Central memory CD8-positive, alpha-beta T cell (primary cell): ENCODE measurements at regions not wholly inside any gene's neighbourhood (a gene's known extent, or its start where the extent isn't known, plus 50 kb on each side); places are given as distances from the start of the nearest gene placed in this dataset.

Source experiments
- ATAC-seq: fragments of 150-1000 bp; cut with Tn5 transposase; replicated peaks from 2 replicates; pipeline ENCODE4 v1.10.0; 2022; ENCODE audit warnings: mild to moderate bottlenecking, moderate FRiP score, moderate number of reproducible peaks; ENCODE audit not compliant: poor library complexity, severe bottlenecking; ENCODE audit errors: extremely low read depth
- DNase-seq, 2 donors: peaks; one replicate each; pipeline ENCODE4 v3.0.0; 2021; ENCODE audit warnings: low spot score in 2 of 2
- H3K27ac Mint-ChIP-seq: one replicate; pipeline ENCODE4 v1.8.0; 2022; ENCODE audit warnings: low read depth, mild to moderate bottlenecking, moderate library complexity, mixed read lengths
- H3K27me3 Mint-ChIP-seq: one replicate; pipeline ENCODE4 v1.8.0; 2022; ENCODE audit warnings: mixed read lengths
- H3K36me3 Mint-ChIP-seq: one replicate; pipeline ENCODE4 v1.8.0; 2022; ENCODE audit warnings: mild to moderate bottlenecking, moderate library complexity, mixed read lengths; ENCODE audit not compliant: insufficient read depth
- H3K4me1 Mint-ChIP-seq: one replicate; pipeline ENCODE4 v1.8.0; 2022; ENCODE audit warnings: mixed read lengths
- H3K4me3 Mint-ChIP-seq: one replicate; pipeline ENCODE4 v1.8.0; 2022; ENCODE audit warnings: mild to moderate bottlenecking, moderate library complexity, mixed read lengths
- H3K9me3 Mint-ChIP-seq: one replicate; pipeline ENCODE4 v1.8.0; 2022; ENCODE audit warnings: mixed read lengths

DNA sequence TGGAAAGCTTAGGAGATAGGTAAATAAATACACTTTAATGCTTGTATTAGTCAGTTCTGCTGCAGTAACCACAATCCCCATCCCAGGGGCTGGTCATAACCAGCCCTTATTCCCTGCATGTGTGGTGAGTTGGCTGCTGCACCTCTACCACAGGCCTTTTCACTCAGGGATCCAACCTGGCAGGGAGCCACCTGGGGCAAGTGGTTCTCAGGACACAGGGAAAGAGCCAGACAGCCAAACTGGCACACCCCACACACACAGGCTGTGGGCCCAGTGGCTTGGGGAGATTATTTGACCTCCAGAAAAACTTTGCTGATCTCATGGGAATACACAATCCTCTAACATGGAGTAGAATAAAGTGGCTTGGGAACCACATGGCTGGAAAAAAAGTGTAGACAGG lies 400.0 kb upstream of the RNF32 start:
- no peak for ATAC-seq
- H3K27ac Mint-ChIP-seq = no peak overlapping the region

DNA sequence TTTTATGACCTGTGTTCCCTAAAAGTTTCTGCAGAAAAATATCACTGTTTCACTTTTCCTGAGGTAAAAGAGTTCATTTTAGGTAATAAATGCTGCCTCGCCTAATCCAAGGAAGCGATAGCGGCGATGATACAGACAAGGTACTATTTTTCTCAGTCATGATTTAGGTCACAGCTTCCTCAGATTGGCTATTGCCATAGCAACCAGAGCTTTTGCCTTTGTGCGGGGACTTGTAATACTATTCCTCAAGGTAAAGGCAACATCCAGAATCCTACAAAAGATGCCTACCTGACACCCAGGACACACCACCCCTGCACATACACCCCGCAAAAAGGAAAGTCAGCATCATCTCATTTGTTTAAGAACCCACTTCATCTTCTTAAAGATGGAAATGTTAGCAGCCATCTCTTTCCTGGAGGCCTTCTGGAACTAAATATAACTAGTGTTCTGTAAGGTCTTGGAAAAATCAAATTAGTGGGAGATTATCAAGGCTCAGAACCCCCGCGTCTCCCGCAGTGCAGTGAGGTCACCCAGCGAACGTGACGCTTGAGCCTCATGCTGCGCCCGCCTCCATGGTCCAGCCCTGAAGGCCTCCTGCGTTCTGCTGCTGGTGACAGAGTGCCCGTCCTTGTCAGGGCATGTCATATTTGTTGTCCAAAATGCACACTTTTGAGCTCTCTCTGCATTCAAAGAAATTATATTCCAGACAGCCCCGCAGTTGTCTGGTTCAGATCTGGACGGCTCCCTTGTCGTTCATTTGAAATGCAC lies 402.0 kb upstream of the RNF32 start:
- H3K4me1 Mint-ChIP-seq = no peaks in the 10 kb centered on the region
- no peaks in the 10 kb centered on the region for H3K27me3 Mint-ChIP-seq
- ATAC-seq (no peak), DNase-seq (no peak)
- no peak overlapping the region for H3K27ac Mint-ChIP-seq
- H3K9me3 Mint-ChIP-seq = peaks cover 9% of the 10 kb centered on the region
- H3K4me3 Mint-ChIP-seq = no peak overlapping the region
- no peaks in the 10 kb centered on the region for H3K36me3 Mint-ChIP-seq

More for the DNA sequence above, 400.0 kb upstream of the RNF32 start:
- no peak for DNase-seq
- Mint-ChIP-seq H3K4me1 (no peaks in the 10 kb centered on the region), H3K4me3 (no peak overlapping the region), H3K36me3 (no peaks in the 10 kb centered on the region), H3K27me3 (peaks cover 5% of the 10 kb centered on the region), H3K9me3 (peaks cover 9% of the 10 kb centered on the region)

DNA sequence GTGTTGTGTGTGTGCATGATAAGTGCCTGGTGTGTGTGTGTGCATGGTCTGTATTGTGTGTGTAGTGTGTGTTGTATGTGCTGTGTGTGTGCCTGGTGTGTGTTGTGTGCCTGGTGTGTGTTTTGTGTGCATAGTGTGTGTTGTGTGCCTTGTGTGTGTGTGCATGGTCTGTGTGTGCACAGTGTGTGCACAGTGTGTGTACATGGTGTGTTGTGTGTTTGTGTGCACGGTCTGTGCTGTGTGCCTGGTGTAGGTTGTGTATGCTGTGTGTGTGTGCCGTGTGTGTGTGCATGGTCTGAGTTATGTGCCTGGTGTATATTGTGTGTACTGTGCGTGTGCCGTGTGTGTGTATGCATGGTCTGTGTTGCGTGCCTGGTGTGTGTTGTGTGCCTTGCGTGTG lies 403.0 kb upstream of the RNF32 start:
- DNase-seq = no peak
- no peaks in the 10 kb centered on the region for H3K27me3 Mint-ChIP-seq
- no peak overlapping the region for H3K27ac Mint-ChIP-seq
- no peaks in the 10 kb centered on the region for H3K36me3 Mint-ChIP-seq
- H3K4me3 Mint-ChIP-seq = no peak overlapping the region
- H3K9me3 Mint-ChIP-seq = peaks cover 9% of the 10 kb centered on the region
- no peak for ATAC-seq
- H3K4me1 Mint-ChIP-seq = no peaks in the 10 kb centered on the region

DNA sequence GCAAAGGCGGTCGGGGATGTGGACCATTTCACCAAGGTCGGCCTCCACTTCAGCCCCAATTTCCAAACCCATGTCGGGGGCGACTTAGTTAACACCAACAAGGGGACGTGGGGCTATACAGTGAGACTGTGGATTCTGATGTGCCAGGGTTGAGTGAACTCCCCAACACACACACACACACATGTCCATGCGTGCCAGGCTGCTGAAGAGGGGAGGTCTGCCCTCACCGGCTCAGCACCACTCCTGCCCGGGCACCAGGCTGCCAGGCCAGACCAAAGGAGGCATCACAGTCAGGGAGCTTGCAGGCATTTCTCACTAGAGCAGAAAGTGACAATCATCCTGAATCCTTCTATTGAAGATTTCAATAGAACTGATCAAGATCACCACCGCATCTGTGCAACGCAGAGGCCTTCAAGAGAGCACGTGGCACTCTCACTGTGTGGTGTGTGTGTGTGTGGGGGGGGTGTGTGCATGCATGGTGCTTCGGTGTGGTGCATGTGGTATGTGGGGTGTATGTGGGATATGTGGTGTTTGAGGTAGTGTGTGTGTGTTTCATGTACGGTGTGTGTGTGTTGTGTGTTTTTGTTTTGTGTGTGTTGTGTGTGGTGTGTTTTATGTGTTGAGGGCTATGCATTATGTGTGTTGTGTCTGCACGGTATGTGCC lies 403.5 kb upstream of the RNF32 start:
- Mint-ChIP-seq H3K9me3 (peaks cover 9% of the 10 kb centered on the region), H3K27me3 (no peaks in the 10 kb centered on the region), H3K27ac (no peak overlapping the region), H3K36me3 (no peaks in the 10 kb centered on the region), H3K4me1 (no peaks in the 10 kb centered on the region), H3K4me3 (no peak overlapping the region)
- ATAC-seq (no peak), DNase-seq (no peak)

DNA sequence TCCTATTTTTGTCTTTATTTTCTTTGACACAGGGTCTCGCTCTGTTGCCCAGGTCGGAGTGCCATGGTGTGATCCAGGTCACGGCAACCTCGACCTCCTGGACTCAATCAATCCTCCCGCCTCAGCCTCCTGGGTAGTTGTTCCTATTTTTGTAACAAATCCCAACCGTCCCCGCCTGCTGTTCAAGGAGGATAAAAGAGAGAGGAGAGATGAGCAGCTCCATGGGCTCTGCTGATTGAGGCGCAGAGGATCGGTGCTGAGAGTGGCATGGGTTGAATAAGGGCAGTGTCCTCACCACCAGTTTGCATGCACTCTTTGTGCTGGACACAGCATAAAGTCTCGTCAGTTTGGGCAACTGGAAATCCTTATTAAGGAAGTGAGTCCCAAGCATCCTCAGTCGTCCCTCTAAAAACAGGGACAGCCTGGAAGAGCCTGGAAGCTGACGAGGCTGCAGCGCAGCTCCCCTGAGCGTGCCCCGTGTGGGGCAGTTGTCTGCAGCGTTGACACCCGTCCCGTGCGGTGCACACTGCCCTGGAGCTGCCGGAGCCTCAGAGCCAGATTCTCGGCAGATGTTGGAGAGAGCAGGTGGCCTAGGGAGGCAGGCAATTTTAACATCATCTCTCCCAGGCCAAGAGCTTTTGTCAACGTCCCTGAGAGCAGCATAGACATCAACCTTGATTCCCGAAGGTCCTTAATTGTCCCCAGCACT lies 404.2 kb upstream of the RNF32 start:
- Mint-ChIP-seq H3K4me1 (no peaks in the 10 kb centered on the region), H3K4me3 (no peak overlapping the region), H3K27ac (no peak overlapping the region), H3K9me3 (peaks cover 9% of the 10 kb centered on the region), H3K27me3 (no peaks in the 10 kb centered on the region), H3K36me3 (no peaks in the 10 kb centered on the region)
- ATAC-seq = no peak
- no peak for DNase-seq

DNA sequence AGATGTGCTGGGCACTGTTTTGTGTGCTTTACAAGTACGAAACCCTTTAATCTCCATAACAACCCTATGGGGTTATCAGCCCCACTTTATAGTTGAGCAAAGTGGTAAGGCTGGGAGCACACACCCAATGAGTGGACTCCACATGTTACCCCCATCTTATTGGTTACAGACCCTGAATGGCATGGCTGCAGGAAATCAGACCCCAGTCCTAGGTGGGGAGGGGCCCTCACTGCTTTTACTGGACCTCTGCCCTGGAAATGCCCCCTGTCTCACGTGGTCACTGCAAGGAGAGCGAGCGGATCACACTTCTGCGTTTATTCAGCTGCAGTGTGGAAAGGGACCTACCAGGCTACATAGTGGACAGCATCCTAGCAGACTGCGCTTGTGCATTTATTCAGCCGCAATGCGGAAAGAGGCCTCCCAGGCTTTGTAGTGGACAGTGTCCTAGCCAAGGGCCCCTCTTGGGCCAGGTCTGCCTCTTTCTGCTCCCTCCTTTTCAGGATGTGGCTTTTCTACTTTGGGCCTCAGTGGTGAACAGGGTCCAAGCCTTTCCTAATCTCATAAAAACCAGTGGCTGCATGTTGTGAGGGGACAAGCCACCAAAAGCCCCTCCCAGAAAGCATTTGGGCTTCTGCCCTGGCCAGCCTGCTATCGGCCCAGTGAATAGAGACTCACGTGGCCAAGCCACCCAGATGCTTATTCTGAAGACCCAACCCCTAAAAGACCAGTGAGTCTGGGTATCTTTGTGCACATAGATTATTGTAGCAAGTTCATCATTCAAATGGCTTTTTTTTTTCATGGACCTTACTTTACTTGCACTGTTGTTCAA lies 405.7 kb upstream of the RNF32 start:
- Mint-ChIP-seq H3K4me3 (no peak overlapping the region), H3K36me3 (no peaks in the 10 kb centered on the region), H3K27me3 (no peaks in the 10 kb centered on the region), H3K4me1 (no peaks in the 10 kb centered on the region), H3K27ac (no peak overlapping the region), H3K9me3 (peaks cover 9% of the 10 kb centered on the region)
- ATAC-seq = no peak
- no peak for DNase-seq

DNA sequence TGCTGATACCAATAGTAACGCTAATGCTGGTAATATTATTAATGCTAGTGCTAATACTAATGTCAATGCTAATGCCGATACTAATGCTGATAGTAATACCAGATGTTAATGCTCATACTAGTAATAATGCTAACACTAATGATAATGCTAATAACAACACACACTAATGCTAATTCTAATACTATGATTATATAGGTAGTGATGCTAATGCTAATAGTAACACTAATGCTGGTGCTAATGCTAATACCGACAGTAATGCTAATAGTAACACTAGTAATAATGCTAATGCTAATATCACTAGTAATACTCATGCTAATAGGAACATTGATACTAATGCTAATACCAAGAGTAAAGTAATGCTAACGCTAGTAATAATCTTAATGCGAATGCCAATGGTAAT lies 406.4 kb upstream of the RNF32 start:
- Mint-ChIP-seq H3K27me3 (no peaks in the 10 kb centered on the region), H3K27ac (no peak overlapping the region), H3K4me3 (no peak overlapping the region), H3K4me1 (no peaks in the 10 kb centered on the region), H3K36me3 (no peaks in the 10 kb centered on the region), H3K9me3 (peaks cover 9% of the 10 kb centered on the region)
- ATAC-seq (no peak), DNase-seq (no peak)

DNA sequence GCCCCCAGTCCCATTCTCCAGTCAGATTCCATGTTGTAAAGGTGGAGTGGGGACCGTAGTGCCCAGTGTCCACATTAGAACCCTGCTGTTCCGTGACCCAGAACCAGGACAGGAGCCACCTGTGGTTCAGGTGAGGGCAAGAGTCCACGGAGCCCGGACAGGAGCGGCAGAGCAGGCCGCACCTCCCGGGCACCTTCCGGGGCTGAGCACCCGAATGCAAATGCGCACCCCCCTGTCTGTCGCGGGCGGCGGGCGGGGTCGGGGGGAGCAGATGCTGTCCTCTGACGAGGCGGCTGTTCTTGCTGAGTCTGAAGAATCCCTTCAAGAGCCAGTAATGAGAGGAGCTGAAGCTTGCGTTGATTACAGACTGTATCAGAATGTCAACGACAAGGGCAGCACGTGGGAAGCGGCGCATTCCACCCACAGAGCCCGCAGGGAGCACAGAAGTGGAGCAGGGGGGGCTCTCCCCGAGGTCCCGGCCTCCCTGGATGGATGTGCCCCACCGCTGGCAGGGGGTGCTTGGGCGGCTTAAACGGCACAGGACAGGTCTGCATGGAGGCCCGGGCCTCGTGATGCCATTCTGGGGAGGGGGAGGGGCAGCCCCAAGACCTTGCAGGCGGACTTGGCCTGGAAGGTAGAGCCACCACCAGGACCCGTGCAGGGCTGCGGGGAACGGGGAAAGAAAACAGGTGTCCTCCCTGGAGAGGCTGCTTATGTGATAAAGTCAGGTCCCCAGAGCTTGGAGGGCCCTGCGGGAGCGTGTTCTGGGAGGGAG lies 407.5 kb upstream of the RNF32 start:
- no peak overlapping the region for H3K27ac Mint-ChIP-seq
- peaks cover 9% of the 10 kb centered on the region for H3K9me3 Mint-ChIP-seq
- ATAC-seq (no peak), DNase-seq (no peak)
- H3K36me3 Mint-ChIP-seq = no peaks in the 10 kb centered on the region
- H3K27me3 Mint-ChIP-seq = no peaks in the 10 kb centered on the region
- H3K4me3 Mint-ChIP-seq = no peak overlapping the region
- no peaks in the 10 kb centered on the region for H3K4me1 Mint-ChIP-seq

DNA sequence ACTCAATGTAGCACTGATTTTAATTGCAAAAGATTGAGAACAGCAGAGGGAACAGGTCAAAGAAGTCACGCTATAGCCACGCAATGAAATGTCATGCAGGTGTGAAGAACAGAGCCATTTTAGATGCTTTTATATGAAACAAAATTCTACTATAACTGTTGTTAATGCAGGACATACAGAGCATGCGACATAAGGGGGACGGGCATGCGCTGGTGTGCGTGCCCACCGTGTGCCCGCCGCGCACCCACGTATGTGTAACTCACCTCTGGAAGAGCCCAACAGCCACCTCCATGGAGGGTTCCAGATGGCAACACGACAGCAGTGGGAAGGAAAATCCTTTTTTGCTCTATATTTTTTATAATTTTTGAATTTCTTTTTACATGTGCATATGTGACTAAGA lies 410.0 kb upstream of the RNF32 start:
- Mint-ChIP-seq H3K27ac (no peak overlapping the region), H3K9me3 (no peaks in the 10 kb centered on the region), H3K4me1 (no peaks in the 10 kb centered on the region), H3K4me3 (no peak overlapping the region), H3K36me3 (no peaks in the 10 kb centered on the region), H3K27me3 (no peaks in the 10 kb centered on the region)
- ATAC-seq (no peak), DNase-seq (no peak)

DNA sequence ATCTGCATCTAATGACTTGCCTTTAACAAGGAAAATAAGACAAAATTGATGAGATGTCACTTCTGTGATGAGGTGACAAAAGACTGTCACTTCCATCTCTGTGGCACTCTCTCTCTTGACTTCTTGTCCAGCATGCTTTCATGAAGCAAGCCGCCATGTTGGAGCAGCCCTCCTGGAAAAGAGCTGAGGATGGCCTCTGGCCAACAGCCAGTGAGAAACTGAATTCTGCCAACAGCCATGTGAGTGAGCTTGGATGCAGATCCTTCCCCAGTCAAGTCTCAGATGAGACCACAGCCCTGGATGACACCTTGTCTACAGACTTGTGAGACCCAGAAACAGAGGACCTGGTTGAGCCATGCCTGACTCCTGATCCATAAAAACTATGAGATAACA lies 412.6 kb upstream of the SHH start:
- ATAC-seq = no peak
- Mint-ChIP-seq H3K27me3 (no peaks in the 10 kb centered on the region), H3K4me1 (no peaks in the 10 kb centered on the region), H3K27ac (no peak overlapping the region), H3K4me3 (no peak overlapping the region), H3K36me3 (no peaks in the 10 kb centered on the region), H3K9me3 (no peaks in the 10 kb centered on the region)
- DNase-seq = no peak

DNA sequence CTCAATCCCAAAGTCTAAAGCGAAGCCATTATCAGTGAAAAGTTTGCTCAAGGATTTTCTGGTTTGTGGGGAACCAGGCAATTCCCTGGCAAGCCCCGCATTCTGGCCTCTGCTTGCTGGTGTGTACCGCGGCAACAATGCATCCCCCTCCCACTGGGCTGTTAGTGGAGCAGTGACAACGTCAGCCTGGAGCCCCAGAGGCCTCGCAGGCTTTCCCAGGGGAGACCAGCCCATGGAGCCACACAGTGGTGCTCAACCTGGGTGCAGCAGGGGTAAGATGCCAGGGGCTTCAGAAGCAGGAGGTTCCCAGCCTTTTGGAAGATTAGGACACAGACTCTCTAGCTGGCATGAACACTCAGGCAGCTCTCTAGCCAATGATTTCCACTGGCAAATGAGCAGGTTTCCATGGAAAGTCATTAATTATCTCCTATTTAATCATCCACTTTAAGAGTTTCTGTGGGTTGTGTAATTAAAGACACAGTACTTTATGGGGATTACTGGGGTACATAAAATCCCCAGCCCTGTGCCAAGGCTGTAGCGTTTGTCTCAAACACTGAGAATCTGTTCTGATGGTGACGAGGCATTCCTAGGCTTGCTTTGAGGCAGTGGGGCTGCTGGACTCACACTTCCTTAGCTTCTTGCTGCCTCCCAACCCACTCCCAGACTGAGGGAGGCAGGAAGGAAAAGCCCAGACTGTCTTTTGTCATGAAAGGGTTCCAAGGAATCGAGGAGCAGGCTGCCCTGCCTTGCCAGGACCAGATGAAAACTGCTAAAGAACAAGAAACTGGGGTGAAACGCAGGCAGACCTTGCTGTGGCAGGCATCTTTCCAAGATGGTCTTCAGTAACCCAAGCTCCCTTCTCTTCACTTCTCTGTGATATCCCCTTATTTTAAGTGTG lies 411.9 kb upstream of the SHH start:
- Mint-ChIP-seq H3K36me3 (no peaks in the 10 kb centered on the region), H3K9me3 (no peaks in the 10 kb centered on the region), H3K27me3 (no peaks in the 10 kb centered on the region), H3K4me1 (no peaks in the 10 kb centered on the region), H3K4me3 (no peak overlapping the region), H3K27ac (no peak overlapping the region)
- DNase-seq = no peak
- no peak for ATAC-seq
